Peyer's patch (tissue), 4 donors: ENCODE measurements at regions not wholly inside any gene's neighbourhood (a gene's known extent, or its start where the extent isn't known, plus 50 kb on each side); places are given as distances from the start of the nearest gene placed in this dataset.

Experiments
- DNase-seq, 3 donors: peaks; one replicate each; pipeline ENCODE4 v3.0.0-alpha.2; 2017 to 2019
- H3K27ac ChIP-seq, 4 donors: fragments of 200-600 bp; sonication (generic); one replicate each; pipeline ENCODE4 v1.5.1; 2016 to 2019
- H3K27me3 ChIP-seq, 2 donors: fragments of 200-600 bp; sonication (generic); one replicate each; pipeline ENCODE4 v1.5.1; 2019
- H3K36me3 ChIP-seq, 3 donors: fragments of 200-600 bp; sonication (generic); one replicate each; pipeline ENCODE4 v1.5.1; 2016 to 2019
- H3K4me1 ChIP-seq, 4 donors: fragments of 200-600 bp; sonication (generic); one replicate each; pipeline ENCODE4 v1.5.1; 2016 to 2019
- H3K4me3 ChIP-seq, 4 donors: fragments of 200-600 bp; sonication (generic); 1 replicate in 3 of 4; 2 replicates in 1 of 4; pipeline ENCODE4 v1.5.1; 2016 to 2019; ENCODE audit warnings: mild to moderate bottlenecking in 1 of 4
- H3K9me3 ChIP-seq, 4 donors: fragments of 200-600 bp; sonication (generic); one replicate each; pipeline ENCODE4 v1.5.1; 2016 to 2019; ENCODE audit warnings: mild to moderate bottlenecking in 1 of 4
- CTCF ChIP-seq, 6 experiments: fragments of 450-650 bp in 4 of 6; fragments of 200-600 bp in 2 of 6; sonication (generic) in 1 of 6; IDR thresholded peaks; one replicate each; pipeline ENCODE4 v1.5.1; 2017 to 2019; ENCODE audit warnings: antibody characterized with exemption in 6 of 6, mild to moderate bottlenecking in 3 of 6, moderate library complexity in 1 of 6
- POLR2A ChIP-seq, 2 donors: fragments of 450-650 bp; IDR thresholded peaks; one replicate each; pipeline ENCODE4 v1.5.1; 2017; ENCODE audit warnings: antibody characterized with exemption in 2 of 2, mild to moderate bottlenecking in 2 of 2, moderate library complexity in 2 of 2

GRCh38 chr15:62889734-62890505, 152.6 kb upstream of the TPM1 start:
- no peak overlapping the region for H3K4me3 ChIP-seq
- peaks cover 0 to 11% (median 0%) of the 10 kb centered on the region in 4 donors for H3K4me1 ChIP-seq
- DNase-seq: no peak
- H3K9me3 ChIP-seq: no peaks in the 10 kb centered on the region
- H3K27ac ChIP-seq: peak overlapping the region in 2 of 4 donors; percentile 4 to 44
- H3K36me3 ChIP-seq: no peaks in the 10 kb centered on the region
- H3K27me3 ChIP-seq: no peaks in the 10 kb centered on the region
- TF ChIP-seq POLR2A (IDR thresholded peaks at IDR 0.05): no peak
- no peak for TF ChIP-seq CTCF (IDR thresholded peaks at IDR 0.05)

- Histone ChIP-seq H3K36me3 (no peaks in the 10 kb centered on the region), H3K9me3 (no peaks in the 10 kb centered on the region), H3K27ac (no peak overlapping the region), H3K4me1 (peaks cover 0 to 27% (median 0%) of the 10 kb centered on the region in 4 donors), H3K4me3 (no peak overlapping the region), H3K27me3 (no peaks in the 10 kb centered on the region)
- DNase-seq: no peak
- no peak for TF ChIP-seq POLR2A (IDR thresholded peaks at IDR 0.05)
- TF ChIP-seq CTCF (IDR thresholded peaks at IDR 0.05): no peak
Measured at GRCh38 chr15:62894322-62895085, 148.0 kb upstream of the TPM1 start.

- H3K4me1 ChIP-seq: peaks cover 0 to 27% (median 0%) of the 10 kb centered on the region in 4 donors
- no peak for TF ChIP-seq POLR2A (IDR thresholded peaks at IDR 0.05)
- peak overlapping the region in 2 of 4 donors; percentile 10 to 73 for H3K27ac ChIP-seq
- no peaks in the 10 kb centered on the region for H3K36me3 ChIP-seq
- H3K27me3 ChIP-seq: no peaks in the 10 kb centered on the region
- H3K9me3 ChIP-seq: no peaks in the 10 kb centered on the region
- DNase-seq: no peak
- H3K4me3 ChIP-seq: no peak overlapping the region
Measured at GRCh38 chr15:62895139-62895866, 147.2 kb upstream of the TPM1 start.

GRCh38 chr15:62895905-62896316, 146.6 kb upstream of the TPM1 start:
- no peaks in the 10 kb centered on the region for H3K36me3 ChIP-seq
- no peak overlapping the region for H3K4me3 ChIP-seq
- H3K27me3 ChIP-seq: no peaks in the 10 kb centered on the region
- peaks cover 0 to 27% (median 0%) of the 10 kb centered on the region in 4 donors for H3K4me1 ChIP-seq
- no peaks in the 10 kb centered on the region for H3K9me3 ChIP-seq
- peak overlapping the region in 3 of 4 donors; percentile 10 to 73 (median 46) for H3K27ac ChIP-seq
- no peak for DNase-seq
- TF ChIP-seq POLR2A (IDR thresholded peaks at IDR 0.05) (no peak), CTCF (IDR thresholded peaks at IDR 0.05) (no peak)

GRCh38 chr15:62896380-62896866, 146.1 kb upstream of the TPM1 start:
- TF ChIP-seq POLR2A (IDR thresholded peaks at IDR 0.05) (no peak), CTCF (IDR thresholded peaks at IDR 0.05) (no peak)
- Histone ChIP-seq H3K4me1 (peaks cover 0 to 27% (median 0%) of the 10 kb centered on the region in 4 donors), H3K36me3 (no peaks in the 10 kb centered on the region), H3K27me3 (no peaks in the 10 kb centered on the region), H3K27ac (peak overlapping the region; percentile 10 to 73 (median 34)), H3K4me3 (no peak overlapping the region), H3K9me3 (no peaks in the 10 kb centered on the region)
- no peak for DNase-seq
